HG02870 (cell line): ENCODE measurements at regions not wholly inside any gene's neighbourhood (a gene's known extent, or its start where the extent isn't known, plus 50 kb on each side); places are given as distances from the start of the nearest gene placed in this dataset.

Experiments
- ATAC-seq: cut with Tn5 transposase; IDR thresholded peaks from one replicate; pipeline ENCODE4 v1.9.1; 2021; ENCODE audit warnings: mild to moderate bottlenecking, moderate library complexity; ENCODE audit not compliant: unreplicated experiment

- no peak for ATAC-seq
These were observed 184.8 kb upstream of the PKDCC start for GRCh38 chr2:41863062-41863461.

GRCh38 chr2:41865263-41865662 is 182.6 kb upstream of the PKDCC start:
- no peak for ATAC-seq

- no peak for ATAC-seq
These were observed 180.3 kb upstream of the PKDCC start for GRCh38 chr2:41867553-41867952.

GRCh38 chr2:41869542-41870264 is 178.1 kb upstream of the PKDCC start:
- peak; percentile 54 for ATAC-seq

GRCh38 chr2:41870265-41870585 is 177.6 kb upstream of the PKDCC start:
- no peak for ATAC-seq

- no peak for ATAC-seq
These were observed 176.7 kb upstream of the PKDCC start for GRCh38 chr2:41871080-41871479.

GRCh38 chr2:41872646-41873045 is 175.2 kb upstream of the PKDCC start:
- ATAC-seq, result no peak

GRCh38 chr2:41873102-41874031 is 174.5 kb upstream of the PKDCC start:
- ATAC-seq, result no peak

- no peak for ATAC-seq
These were observed 170.6 kb upstream of the PKDCC start for GRCh38 chr2:41877114-41877678.

- no peak for ATAC-seq
These were observed 169.8 kb upstream of the PKDCC start for GRCh38 chr2:41878056-41878455.

GRCh38 chr2:41878716-41879234 is 169.0 kb upstream of the PKDCC start:
- ATAC-seq, result no peak

- ATAC-seq, result no peak
These were observed 168.4 kb upstream of the PKDCC start for GRCh38 chr2:41879235-41879916.

GRCh38 chr2:41880561-41881243 is 167.1 kb upstream of the PKDCC start:
- ATAC-seq, result no peak

- no peak for ATAC-seq
These were observed 166.6 kb upstream of the PKDCC start for GRCh38 chr2:41881249-41881648.

GRCh38 chr2:41884718-41885117 is 163.1 kb upstream of the PKDCC start:
- no peak for ATAC-seq

- ATAC-seq, result no peak
These were observed 161.6 kb upstream of the PKDCC start for GRCh38 chr2:41886145-41886664.

GRCh38 chr2:41886757-41887156 is 161.1 kb upstream of the PKDCC start:
- no peak for ATAC-seq

GRCh38 chr2:41890341-41890740 is 157.5 kb upstream of the PKDCC start:
- no peak for ATAC-seq

GRCh38 chr2:41892476-41892875 is 155.3 kb upstream of the PKDCC start:
- ATAC-seq, result no peak
